ENCODE measurements at regions not wholly inside any gene's neighbourhood (a gene's known extent, or its start where the extent isn't known, plus 50 kb on each side); places are given as distances from the start of the nearest gene placed in this dataset.

- TF ChIP-seq GATA2 (IDR thresholded peaks at IDR 0.05; ENCODE audit: low read depth, low read length) (no peak), GATA3 (IDR thresholded peaks at IDR 0.05; ENCODE audit: low read depth, low read length) (no peak)
These were observed 52.9 kb upstream of the PAPPA start for GRCh38 chr9:116100711-116101121.

All from SH-SY5Y (cell line).